Hepatocyte (in vitro differentiated cells): ENCODE measurements at regions not wholly inside any gene's neighbourhood (a gene's known extent, or its start where the extent isn't known, plus 50 kb on each side); places are given as distances from the start of the nearest gene placed in this dataset.

Source experiments
- DNase-seq: peaks from one replicate; pipeline ENCODE4 v3.0.0-alpha.2; 2016; ENCODE audit warnings: low spot score
- H2AFZ ChIP-seq: fragments of 200-600 bp; sonication (generic); 2 replicates; pipeline ENCODE4 v1.6.0; 2016; ENCODE audit warnings: antibody characterized with exemption, mild to moderate bottlenecking
- H3K27ac ChIP-seq: fragments of 200-600 bp; sonication (generic); 2 replicates; pipeline ENCODE4 v1.5.1; 2016; ENCODE audit warnings: mild to moderate bottlenecking
- H3K27me3 ChIP-seq: fragments of 200-600 bp; sonication (generic); 2 replicates; pipeline ENCODE4 v1.6.1; 2016
- H3K36me3 ChIP-seq: fragments of 200-600 bp; sonication (generic); replicated peaks from 2 replicates; pipeline ENCODE4 v1.5.1; 2016; ENCODE audit warnings: low read depth; ENCODE audit not compliant: insufficient read depth
- H3K4me1 ChIP-seq: fragments of 200-600 bp; sonication (generic); 2 replicates; pipeline ENCODE4 v1.5.1; 2016; ENCODE audit warnings: mild to moderate bottlenecking, moderate library complexity; ENCODE audit not compliant: insufficient read depth
- H3K4me2 ChIP-seq: fragments of 200-600 bp; sonication (generic); 2 replicates; pipeline ENCODE4 v1.6.0; 2016
- H3K4me3 ChIP-seq: fragments of 200-600 bp; sonication (generic); 2 replicates; pipeline ENCODE4 v1.5.1; 2016; ENCODE audit warnings: mild to moderate bottlenecking
- H3K79me2 ChIP-seq: fragments of 200-600 bp; sonication (generic); 2 replicates; pipeline ENCODE4 v1.6.0; 2017; ENCODE audit warnings: mild to moderate bottlenecking
- H3K9me2 ChIP-seq: fragments of 200-600 bp; sonication (generic); replicated peaks from 2 replicates; pipeline ENCODE4 v1.6.0; 2017; ENCODE audit warnings: mild to moderate bottlenecking; ENCODE audit not compliant: insufficient read depth
- H3K9me3 ChIP-seq: fragments of 200-600 bp; sonication (generic); 2 replicates; pipeline ENCODE4 v1.5.1; 2016; ENCODE audit warnings: low read depth, mild to moderate bottlenecking
- H4K20me1 ChIP-seq: fragments of 200-600 bp; sonication (generic); 2 replicates; pipeline ENCODE4 v1.6.0; 2016; ENCODE audit warnings: mild to moderate bottlenecking; ENCODE audit not compliant: insufficient read depth, poor library complexity, severe bottlenecking
- CTCF ChIP-seq: fragments of 200-600 bp; sonication (generic); IDR thresholded peaks from 2 replicates; pipeline ENCODE4 v1.5.1; 2016; ENCODE audit warnings: antibody characterized with exemption, mild to moderate bottlenecking; ENCODE audit not compliant: poor library complexity
- EZH2 ChIP-seq: fragments of 200-600 bp; sonication (generic); IDR thresholded peaks from 2 replicates; pipeline ENCODE4 v1.6.1; 2016; ENCODE audit warnings: antibody characterized with exemption, mild to moderate bottlenecking, borderline replicate concordance
- EZH2phosphoT487 ChIP-seq: fragments of 200-600 bp; sonication (generic); IDR thresholded peaks from one replicate; pipeline ENCODE4 v1.6.1; 2018; ENCODE audit warnings: antibody characterized with exemption, mild to moderate bottlenecking, low read depth, moderate library complexity; ENCODE audit not compliant: unreplicated experiment, severe bottlenecking
- WGBS: methylation state at CpG from one replicate; pipeline ENCODE4 v1.1.6; 2016; ENCODE audit warnings: low lambda C conversion rate; ENCODE audit errors: missing lambda C conversion rate; 5-methylcytosine and 5-hydroxymethylcytosine counted together

DNA sequence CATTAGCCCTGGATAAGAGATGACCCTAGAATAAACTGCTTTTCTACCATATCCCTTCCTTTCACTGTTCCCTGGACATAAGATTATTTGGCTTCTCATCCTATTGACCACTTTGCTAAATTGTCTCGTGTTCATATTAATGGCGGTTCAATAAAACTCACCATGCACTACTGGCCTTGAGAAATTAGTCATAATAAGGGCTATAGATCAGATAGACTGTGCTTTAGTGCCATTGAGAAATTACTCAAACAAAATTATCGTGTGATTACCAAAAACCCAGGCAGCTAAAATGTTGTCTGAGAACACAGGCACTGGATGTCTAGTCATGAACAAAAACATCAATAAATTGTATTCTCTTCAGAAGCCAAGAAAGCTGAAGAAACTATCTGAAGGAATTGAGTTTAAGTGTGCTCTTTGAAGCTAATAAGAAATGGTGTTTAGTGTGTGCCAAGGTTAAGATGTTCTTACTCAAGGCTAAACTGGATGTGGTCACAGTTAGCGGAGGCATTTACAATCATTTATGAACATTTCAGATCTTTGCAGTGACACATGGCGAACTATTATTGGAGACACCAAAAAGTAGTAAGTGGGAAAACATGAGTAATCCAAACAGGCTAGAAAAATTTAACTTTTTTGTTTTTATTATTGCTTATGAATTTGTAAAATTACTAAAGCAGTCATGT, 460.4 kb upstream of the RORB start:
- Histone ChIP-seq H3K9me3 (no peaks in the 10 kb centered on the region), H3K4me3 (no peak overlapping the region), H3K36me3 (no peaks in the 10 kb centered on the region), H3K27ac (no peak overlapping the region), H3K9me2 (no peaks in the 10 kb centered on the region), H4K20me1 (no peaks in the 10 kb centered on the region), H3K27me3 (no peaks in the 10 kb centered on the region), H3K4me2 (no peak overlapping the region), H3K4me1 (no peaks in the 10 kb centered on the region), H3K79me2 (no peaks in the 10 kb centered on the region), H2AFZ (no peak overlapping the region)
- WGBS, result 86% methylated on average over 5 of the region's 5 CpGs
- DNase-seq, result no peak
- no peak for TF ChIP-seq EZH2
- no peak for TF ChIP-seq EZH2phosphoT487
- TF ChIP-seq CTCF, result no peak

DNA sequence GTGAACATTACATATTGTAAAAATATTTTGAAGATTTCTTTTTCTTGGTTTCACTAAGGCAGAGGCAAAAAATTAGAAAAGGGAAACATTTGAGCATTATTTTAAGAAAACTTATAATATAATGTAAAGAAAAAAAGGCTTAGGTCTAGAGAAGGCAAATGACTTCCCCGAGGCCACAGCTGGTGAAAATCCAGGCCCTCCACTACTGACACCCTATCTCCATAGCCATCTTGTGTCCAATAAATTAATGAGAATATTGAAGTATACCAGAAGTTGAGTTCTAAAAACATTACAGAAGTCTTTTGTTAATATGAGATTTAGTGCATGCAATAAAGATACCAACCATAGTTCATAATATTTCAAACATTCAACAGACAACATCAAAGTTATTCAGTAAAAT, 459.9 kb upstream of the RORB start:
- no peaks in the 10 kb centered on the region for H3K27me3 ChIP-seq
- no peak overlapping the region for H3K4me2 ChIP-seq
- H2AFZ ChIP-seq, result no peak overlapping the region
- H4K20me1 ChIP-seq, result no peaks in the 10 kb centered on the region
- WGBS, result 76% methylated on average over 1 of the region's 1 CpG
- no peaks in the 10 kb centered on the region for H3K9me2 ChIP-seq
- H3K36me3 ChIP-seq, result no peaks in the 10 kb centered on the region
- no peak for DNase-seq
- no peaks in the 10 kb centered on the region for H3K9me3 ChIP-seq
- H3K27ac ChIP-seq, result no peak overlapping the region
- TF ChIP-seq EZH2 (no peak), EZH2phosphoT487 (no peak), CTCF (no peak)
- H3K4me3 ChIP-seq, result no peak overlapping the region
- peaks cover 4% of the 10 kb centered on the region for H3K4me1 ChIP-seq
- no peaks in the 10 kb centered on the region for H3K79me2 ChIP-seq

GRCh38 chr9:74041588-74041987, 455.5 kb upstream of the RORB start:
- TF ChIP-seq EZH2phosphoT487 (no peak), CTCF (no peak), EZH2 (no peak)
- H3K36me3 ChIP-seq, result no peaks in the 10 kb centered on the region
- H3K4me3 ChIP-seq, result no peak overlapping the region
- DNase-seq, result no peak
- H3K4me2 ChIP-seq, result no peak overlapping the region
- H3K4me1 ChIP-seq, result peaks cover 4% of the 10 kb centered on the region
- H2AFZ ChIP-seq, result no peak overlapping the region
- no peaks in the 10 kb centered on the region for H3K27me3 ChIP-seq
- no peak overlapping the region for H3K27ac ChIP-seq
- H3K9me2 ChIP-seq, result no peaks in the 10 kb centered on the region
- H4K20me1 ChIP-seq, result no peaks in the 10 kb centered on the region
- H3K79me2 ChIP-seq, result no peaks in the 10 kb centered on the region
- no peaks in the 10 kb centered on the region for H3K9me3 ChIP-seq
